ENCODE measurements at regions not wholly inside any gene's neighbourhood (a gene's known extent, or its start where the extent isn't known, plus 50 kb on each side); places are given as distances from the start of the nearest gene placed in this dataset.

GRCh38 chr11:70925238-70925637 is 327.1 kb downstream of the SHANK2 start:
- H3K4me2 ChIP-seq (ENCODE audit: low read depth, low read length, poor library complexity, severe bottlenecking): no peak overlapping the region
- no peaks in the 10 kb centered on the region for H3K36me3 ChIP-seq (ENCODE audit: low read length)
- no peak overlapping the region for H3K27ac ChIP-seq (ENCODE audit: low read depth, low read length)
- no peaks in the 10 kb centered on the region for H3K9me2 ChIP-seq (replicated peaks; ENCODE audit: insufficient read depth, low read length)
- no peaks in the 10 kb centered on the region for H3K79me2 ChIP-seq (ENCODE audit: insufficient read depth, low read length)
- H3K4me3 ChIP-seq (ENCODE audit: insufficient read depth, low read length, poor library complexity, severe bottlenecking): no peak overlapping the region
- no peaks in the 10 kb centered on the region for H3F3A ChIP-seq (ENCODE audit: insufficient read depth)
- no peak overlapping the region for H3K9ac ChIP-seq (ENCODE audit: low read length)
- H2AFZ ChIP-seq (ENCODE audit: low read depth, low read length, severe bottlenecking): no peak overlapping the region
- no peaks in the 10 kb centered on the region for H4K20me1 ChIP-seq (ENCODE audit: low read depth, low read length)
- peaks cover 10% of the 10 kb centered on the region; the same call in 1 of the 2 replicates for H3K9me3 ChIP-seq (ENCODE audit: insufficient read depth, low read length)
- no peaks in the 10 kb centered on the region for H3K27me3 ChIP-seq (ENCODE audit: low read length)
- TF ChIP-seq EZH2phosphoT487 (conservative IDR thresholded peaks at IDR 0.05; ENCODE audit: low read length): no peak
- TF ChIP-seq, protein P1, sequence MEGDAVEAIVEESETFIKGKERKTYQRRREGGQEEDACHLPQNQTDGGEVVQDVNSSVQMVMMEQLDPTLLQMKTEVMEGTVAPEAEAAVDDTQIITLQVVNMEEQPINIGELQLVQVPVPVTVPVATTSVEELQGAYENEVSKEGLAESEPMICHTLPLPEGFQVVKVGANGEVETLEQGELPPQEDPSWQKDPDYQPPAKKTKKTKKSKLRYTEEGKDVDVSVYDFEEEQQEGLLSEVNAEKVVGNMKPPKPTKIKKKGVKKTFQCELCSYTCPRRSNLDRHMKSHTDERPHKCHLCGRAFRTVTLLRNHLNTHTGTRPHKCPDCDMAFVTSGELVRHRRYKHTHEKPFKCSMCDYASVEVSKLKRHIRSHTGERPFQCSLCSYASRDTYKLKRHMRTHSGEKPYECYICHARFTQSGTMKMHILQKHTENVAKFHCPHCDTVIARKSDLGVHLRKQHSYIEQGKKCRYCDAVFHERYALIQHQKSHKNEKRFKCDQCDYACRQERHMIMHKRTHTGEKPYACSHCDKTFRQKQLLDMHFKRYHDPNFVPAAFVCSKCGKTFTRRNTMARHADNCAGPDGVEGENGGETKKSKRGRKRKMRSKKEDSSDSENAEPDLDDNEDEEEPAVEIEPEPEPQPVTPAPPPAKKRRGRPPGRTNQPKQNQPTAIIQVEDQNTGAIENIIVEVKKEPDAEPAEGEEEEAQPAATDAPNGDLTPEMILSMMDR (IDR thresholded peaks at IDR 0.05; ENCODE audit: insufficient read depth, low read length, poor library complexity, severe bottlenecking): no peak

GRCh38 chr11:70926543-70927201 is 325.7 kb downstream of the SHANK2 start:
- Histone ChIP-seq H3K4me2 (ENCODE audit: low read depth, low read length, poor library complexity, severe bottlenecking) (no peak overlapping the region), H3K4me3 (ENCODE audit: insufficient read depth, low read length, poor library complexity, severe bottlenecking) (no peak overlapping the region), H4K20me1 (ENCODE audit: low read depth, low read length) (no peaks in the 10 kb centered on the region), H3F3A (ENCODE audit: insufficient read depth) (no peaks in the 10 kb centered on the region), H2AFZ (ENCODE audit: low read depth, low read length, severe bottlenecking) (no peak overlapping the region), H3K27me3 (ENCODE audit: low read length) (no peaks in the 10 kb centered on the region), H3K27ac (ENCODE audit: low read depth, low read length) (no peak overlapping the region), H3K9me2 (replicated peaks; ENCODE audit: insufficient read depth, low read length) (no peaks in the 10 kb centered on the region), H3K36me3 (ENCODE audit: low read length) (no peaks in the 10 kb centered on the region), H3K9me3 (ENCODE audit: insufficient read depth, low read length) (peaks cover 3% of the 10 kb centered on the region; the same call in 1 of the 2 replicates), H3K9ac (ENCODE audit: low read length) (no peak overlapping the region), H3K79me2 (ENCODE audit: insufficient read depth, low read length) (no peaks in the 10 kb centered on the region)
- no peak for TF ChIP-seq EZH2phosphoT487 (conservative IDR thresholded peaks at IDR 0.05; ENCODE audit: low read length)
- TF ChIP-seq, protein P1 (IDR thresholded peaks at IDR 0.05; ENCODE audit: insufficient read depth, low read length, poor library complexity, severe bottlenecking): no peak

- no peaks in the 10 kb centered on the region for H3K9me3 ChIP-seq (ENCODE audit: insufficient read depth, low read length)
- H3K79me2 ChIP-seq (ENCODE audit: insufficient read depth, low read length): no peaks in the 10 kb centered on the region
- H3K4me3 ChIP-seq (ENCODE audit: insufficient read depth, low read length, poor library complexity, severe bottlenecking): no peak overlapping the region
- H3K4me2 ChIP-seq (ENCODE audit: low read depth, low read length, poor library complexity, severe bottlenecking): no peak overlapping the region
- no peaks in the 10 kb centered on the region for H3K27me3 ChIP-seq (ENCODE audit: low read length)
- H4K20me1 ChIP-seq (ENCODE audit: low read depth, low read length): no peaks in the 10 kb centered on the region
- H3K9me2 ChIP-seq (replicated peaks; ENCODE audit: insufficient read depth, low read length): no peaks in the 10 kb centered on the region
- no peak overlapping the region for H3K27ac ChIP-seq (ENCODE audit: low read depth, low read length)
- H3F3A ChIP-seq (ENCODE audit: insufficient read depth): no peaks in the 10 kb centered on the region
- no peak overlapping the region for H2AFZ ChIP-seq (ENCODE audit: low read depth, low read length, severe bottlenecking)
- no peaks in the 10 kb centered on the region for H3K36me3 ChIP-seq (ENCODE audit: low read length)
- H3K9ac ChIP-seq (ENCODE audit: low read length): no peak overlapping the region
- no peak for TF ChIP-seq EZH2phosphoT487 (conservative IDR thresholded peaks at IDR 0.05; ENCODE audit: low read length)
- TF ChIP-seq, protein P1 (IDR thresholded peaks at IDR 0.05; ENCODE audit: insufficient read depth, low read length, poor library complexity, severe bottlenecking): no peak
Measured at GRCh38 chr11:70928854-70929598, 323.4 kb downstream of the SHANK2 start.
